CD4-positive, alpha-beta T cell treated with Interleukin-1 beta for 1 hour (primary cell): ENCODE measurements at regions not wholly inside any gene's neighbourhood (a gene's known extent, or its start where the extent isn't known, plus 50 kb on each side); places are given as distances from the start of the nearest gene placed in this dataset.
"Not testable (repeated sequence)": the region's sequence is repeated elsewhere in the genome, so short reads cannot be mapped to it uniquely, and the experiment has no call there.

Source experiments
- DNase-seq, 2 donors: peaks; one replicate each; pipeline ENCODE4 v3.0.0-alpha.2; 2020 to 2022

GRCh38 chr5:62046191-62046590 is 259.8 kb upstream of the KIF2A start:
- DNase-seq = no peak

- DNase-seq = no peak
Observed at GRCh38 chr5:62051747-62052146, 254.3 kb upstream of the KIF2A start.

- no peak for DNase-seq
Observed at GRCh38 chr5:62059960-62060359, 246.0 kb upstream of the KIF2A start.

- no peak for DNase-seq
Observed at GRCh38 chr5:62065050-62065449, 241.0 kb upstream of the KIF2A start.

- DNase-seq = no peak
Observed at GRCh38 chr5:62066761-62067277, 239.2 kb upstream of the KIF2A start.

- DNase-seq = no peak
Observed at GRCh38 chr5:62068554-62068953, 237.5 kb upstream of the KIF2A start.

- no peak for DNase-seq
Observed at GRCh38 chr5:62077387-62077786, 228.6 kb upstream of the KIF2A start.

- DNase-seq = no peak
Observed at GRCh38 chr5:62077823-62078550, 228.0 kb upstream of the KIF2A start.

GRCh38 chr5:62082370-62082801 is 223.6 kb upstream of the KIF2A start:
- no peak for DNase-seq

- no peak for DNase-seq
Observed at GRCh38 chr5:62083247-62083646, 222.8 kb upstream of the KIF2A start.

GRCh38 chr5:62083661-62084060 is 222.3 kb upstream of the KIF2A start:
- no peak for DNase-seq

GRCh38 chr5:62084391-62084790 is 221.6 kb upstream of the KIF2A start:
- DNase-seq = no peak

GRCh38 chr5:62090953-62091352 is 215.1 kb upstream of the KIF2A start:
- no peak for DNase-seq

- no peak for DNase-seq
Observed at GRCh38 chr5:62093411-62093810, 212.6 kb upstream of the KIF2A start.

- DNase-seq = no peak
Observed at GRCh38 chr5:62093976-62094375, 212.0 kb upstream of the KIF2A start.

- DNase-seq = no peak
Observed at GRCh38 chr5:62097361-62097760, 208.6 kb upstream of the KIF2A start.

GRCh38 chr5:62100201-62100600 is 205.8 kb upstream of the KIF2A start:
- DNase-seq = no peak

- DNase-seq = not testable (repeated sequence)
Observed at GRCh38 chr5:62103863-62104262, 202.1 kb upstream of the KIF2A start.

GRCh38 chr5:62111428-62111827 is 194.6 kb upstream of the KIF2A start:
- no peak for DNase-seq

GRCh38 chr5:62112689-62113228 is 193.2 kb upstream of the KIF2A start:
- DNase-seq = no peak

- no peak for DNase-seq
Observed at GRCh38 chr5:62115014-62115413, 191.0 kb upstream of the KIF2A start.

- no peak for DNase-seq
Observed at GRCh38 chr5:62124266-62124665, 181.7 kb upstream of the KIF2A start.

GRCh38 chr5:62126090-62126489 is 179.9 kb upstream of the KIF2A start:
- no peak for DNase-seq

GRCh38 chr5:62127098-62127736 is 178.8 kb upstream of the KIF2A start:
- DNase-seq = no peak
